ENCODE measurements at regions not wholly inside any gene's neighbourhood (a gene's known extent, or its start where the extent isn't known, plus 50 kb on each side); places are given as distances from the start of the nearest gene placed in this dataset.

DNA sequence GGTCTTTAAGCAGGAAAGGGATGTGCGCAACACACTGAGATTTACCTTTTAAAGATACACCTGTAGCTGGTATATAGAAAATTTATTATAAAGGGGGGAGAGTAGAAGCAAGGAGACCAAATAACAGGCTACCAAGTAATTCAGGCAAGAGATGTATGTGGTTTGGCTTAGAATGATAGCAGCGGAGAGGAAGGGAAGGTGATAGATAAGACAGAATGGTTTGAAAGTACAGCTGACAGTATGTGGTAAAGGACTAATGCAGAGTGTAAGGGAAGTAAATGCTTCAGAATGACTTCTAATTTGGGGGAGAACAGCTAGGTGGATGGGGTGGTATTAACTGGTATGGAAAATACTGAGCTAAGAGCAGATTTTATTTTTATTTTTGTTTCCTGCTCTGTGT, 308.9 kb downstream of the ANTXR2 start:
- TF ChIP-seq POLR2A (IDR thresholded peaks at IDR 0.05; ENCODE audit: low read depth, low read length) (no peak), FOS (IDR thresholded peaks at IDR 0.05; ENCODE audit: low read depth, low read length) (no peak), MXI1 (IDR thresholded peaks at IDR 0.05; ENCODE audit: borderline replicate concordance, low read depth, low read length) (no peak), ELK1 (IDR thresholded peaks at IDR 0.05; ENCODE audit: borderline replicate concordance, low read depth, low read length) (no peak), RAD21 (IDR thresholded peaks at IDR 0.05; ENCODE audit: low read length) (no peak), BHLHE40 (IDR thresholded peaks at IDR 0.05; ENCODE audit: low read depth, low read length) (no peak), RCOR1 (IDR thresholded peaks at IDR 0.05; ENCODE audit: insufficient replicate concordance, low read length) (no peak), CEBPB (IDR thresholded peaks at IDR 0.05; ENCODE audit: low read depth, low read length) (no peak), USF2 (IDR thresholded peaks at IDR 0.05; ENCODE audit: low read depth, low read length) (no peak), NFE2L2 (IDR thresholded peaks at IDR 0.05; ENCODE audit: low read depth, low read length) (no peak), CHD1 (IDR thresholded peaks at IDR 0.05; ENCODE audit: low read depth, low read length) (no peak), RFX5 (IDR thresholded peaks at IDR 0.05; ENCODE audit: low read depth, low read length) (no peak), MAFK (IDR thresholded peaks at IDR 0.05; ENCODE audit: low read depth, low read length) (no peak)
- TF ChIP-seq, protein P1, sequence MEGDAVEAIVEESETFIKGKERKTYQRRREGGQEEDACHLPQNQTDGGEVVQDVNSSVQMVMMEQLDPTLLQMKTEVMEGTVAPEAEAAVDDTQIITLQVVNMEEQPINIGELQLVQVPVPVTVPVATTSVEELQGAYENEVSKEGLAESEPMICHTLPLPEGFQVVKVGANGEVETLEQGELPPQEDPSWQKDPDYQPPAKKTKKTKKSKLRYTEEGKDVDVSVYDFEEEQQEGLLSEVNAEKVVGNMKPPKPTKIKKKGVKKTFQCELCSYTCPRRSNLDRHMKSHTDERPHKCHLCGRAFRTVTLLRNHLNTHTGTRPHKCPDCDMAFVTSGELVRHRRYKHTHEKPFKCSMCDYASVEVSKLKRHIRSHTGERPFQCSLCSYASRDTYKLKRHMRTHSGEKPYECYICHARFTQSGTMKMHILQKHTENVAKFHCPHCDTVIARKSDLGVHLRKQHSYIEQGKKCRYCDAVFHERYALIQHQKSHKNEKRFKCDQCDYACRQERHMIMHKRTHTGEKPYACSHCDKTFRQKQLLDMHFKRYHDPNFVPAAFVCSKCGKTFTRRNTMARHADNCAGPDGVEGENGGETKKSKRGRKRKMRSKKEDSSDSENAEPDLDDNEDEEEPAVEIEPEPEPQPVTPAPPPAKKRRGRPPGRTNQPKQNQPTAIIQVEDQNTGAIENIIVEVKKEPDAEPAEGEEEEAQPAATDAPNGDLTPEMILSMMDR (conservative IDR thresholded peaks at IDR 0.05; ENCODE audit: low read depth, low read length): no peak

Data from IMR-90 (cell line).